ENCODE measurements at regions not wholly inside any gene's neighbourhood (a gene's known extent, or its start where the extent isn't known, plus 50 kb on each side); places are given as distances from the start of the nearest gene placed in this dataset.
A peak's percentile ranks its signal among the peaks of the same experiment; 100 is the strongest.

- Mint-ChIP-seq H3K4me3 (no peak overlapping the region), H3K4me1 (peaks cover 31% of the 10 kb centered on the region), H3K27ac (no peak overlapping the region), H3K9me3 (no peaks in the 10 kb centered on the region), H3K27me3 (ENCODE audit: low read depth) (no peaks in the 10 kb centered on the region), H3K36me3 (no peaks in the 10 kb centered on the region)
- TF ChIP-seq CTCF (IDR thresholded peaks at IDR 0.05; ENCODE audit: unreplicated experiment) = no peak
- DNase-seq (ENCODE audit: low spot score in 2 of 2, unreplicated experiment in 2 of 2) = no peak
Measured at GRCh38 chr6:21312118-21312517, 281.4 kb upstream of the SOX4 start.

- Mint-ChIP-seq H3K4me1 (peaks cover 17% of the 10 kb centered on the region), H3K36me3 (peaks cover 12% of the 10 kb centered on the region), H3K4me3 (peak overlapping the region; percentile 39), H3K9me3 (peaks cover 13% of the 10 kb centered on the region), H3K27ac (peak overlapping the region; percentile 79), H3K27me3 (ENCODE audit: low read depth) (no peaks in the 10 kb centered on the region)
- DNase-seq (ENCODE audit: low spot score in 2 of 2, unreplicated experiment in 2 of 2) = no peak
- TF ChIP-seq CTCF (IDR thresholded peaks at IDR 0.05; ENCODE audit: unreplicated experiment) = no peak
Measured at GRCh38 chr6:21317642-21318041, 275.9 kb upstream of the SOX4 start.

GRCh38 chr6:21321076-21321475, 272.5 kb upstream of the SOX4 start:
- no peak overlapping the region for H3K27ac Mint-ChIP-seq
- TF ChIP-seq CTCF (IDR thresholded peaks at IDR 0.05; ENCODE audit: unreplicated experiment) = no peak
- H3K27me3 Mint-ChIP-seq (ENCODE audit: low read depth) = no peaks in the 10 kb centered on the region
- peaks cover 13% of the 10 kb centered on the region for H3K9me3 Mint-ChIP-seq
- DNase-seq (ENCODE audit: low spot score in 2 of 2, unreplicated experiment in 2 of 2) = no peak
- H3K4me1 Mint-ChIP-seq = peaks cover 19% of the 10 kb centered on the region
- peaks cover 12% of the 10 kb centered on the region for H3K36me3 Mint-ChIP-seq
- no peak overlapping the region for H3K4me3 Mint-ChIP-seq

- H3K27me3 Mint-ChIP-seq (ENCODE audit: low read depth) = no peaks in the 10 kb centered on the region
- peaks cover 12% of the 10 kb centered on the region for H3K36me3 Mint-ChIP-seq
- peaks cover 13% of the 10 kb centered on the region for H3K9me3 Mint-ChIP-seq
- no peak overlapping the region for H3K4me3 Mint-ChIP-seq
- H3K27ac Mint-ChIP-seq = no peak overlapping the region
- no peak for DNase-seq (ENCODE audit: low spot score in 2 of 2, unreplicated experiment in 2 of 2)
- H3K4me1 Mint-ChIP-seq = peaks cover 22% of the 10 kb centered on the region
- no peak for TF ChIP-seq CTCF (IDR thresholded peaks at IDR 0.05; ENCODE audit: unreplicated experiment)
Measured at GRCh38 chr6:21321531-21321930, 272.0 kb upstream of the SOX4 start.

- Mint-ChIP-seq H3K4me3 (peak overlapping the region; percentile 26), H3K27me3 (ENCODE audit: low read depth) (no peaks in the 10 kb centered on the region), H3K9me3 (peaks cover 13% of the 10 kb centered on the region), H3K27ac (peak overlapping the region; percentile 61), H3K36me3 (peaks cover 12% of the 10 kb centered on the region), H3K4me1 (peaks cover 20% of the 10 kb centered on the region)
- no peak for DNase-seq (ENCODE audit: low spot score in 2 of 2, unreplicated experiment in 2 of 2)
- no peak for TF ChIP-seq CTCF (IDR thresholded peaks at IDR 0.05; ENCODE audit: unreplicated experiment)
Measured at GRCh38 chr6:21323577-21323976, 270.0 kb upstream of the SOX4 start.

Measured in mesothelial cell of epicardium (in vitro differentiated cells).